Daoy (cell line): ENCODE measurements at regions not wholly inside any gene's neighbourhood (a gene's known extent, or its start where the extent isn't known, plus 50 kb on each side); places are given as distances from the start of the nearest gene placed in this dataset.
"Not testable (repeated sequence)": the region's sequence is repeated elsewhere in the genome, so short reads cannot be mapped to it uniquely, and the experiment has no call there.

ENCODE experiments used
- DNase-seq: peaks from one replicate; pipeline ENCODE4 v3.0.0-alpha.2; 2015; ENCODE audit warnings: low read depth

DNA sequence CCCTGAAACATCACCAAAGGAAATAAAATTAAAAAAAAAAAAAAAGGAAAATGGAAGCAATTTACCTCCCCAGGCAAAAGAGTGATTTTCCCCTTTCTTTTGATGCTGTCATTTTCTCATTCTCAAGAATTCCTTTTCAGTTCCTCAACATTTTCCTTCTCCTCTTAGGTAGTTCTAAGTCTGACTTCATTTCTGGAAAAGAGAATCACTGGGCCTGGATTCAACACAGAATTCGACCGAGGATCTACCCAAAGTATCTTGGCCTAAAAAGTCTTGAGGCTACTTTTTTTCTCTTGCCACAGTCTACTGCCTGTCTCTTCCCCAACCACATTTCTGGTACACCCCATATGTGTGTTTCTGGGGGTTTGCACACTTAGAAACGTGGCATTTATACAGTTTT is 717.8 kb upstream of the TBX3 start:
- DNase-seq: no peak

- no peak for DNase-seq
Measured at GRCh38 chr12:115400011-115400410, 716.0 kb upstream of the TBX3 start.

DNA sequence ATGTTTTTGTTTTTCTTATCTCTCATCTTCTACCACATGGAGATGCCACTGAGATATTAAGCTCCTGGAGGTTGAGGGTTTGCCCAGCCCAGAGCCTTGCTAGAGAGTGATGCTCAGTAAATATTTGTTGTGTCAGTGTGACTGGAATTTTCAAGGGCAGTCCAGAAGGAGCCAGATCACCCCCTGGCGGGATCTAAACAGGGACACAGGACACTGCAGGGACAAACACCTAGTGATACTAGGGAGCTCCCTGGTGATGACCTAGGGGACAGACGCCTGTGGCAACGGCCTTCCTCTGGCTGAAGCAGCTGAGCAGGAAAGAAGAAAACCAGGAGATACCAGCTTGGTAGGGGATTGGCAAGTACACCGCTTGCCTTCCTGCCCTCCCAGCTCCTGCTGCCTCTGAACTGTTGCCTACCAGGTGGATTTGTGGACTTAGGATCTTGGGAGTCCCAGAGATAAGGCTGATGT is 714.4 kb upstream of the TBX3 start:
- DNase-seq: peak; percentile 15

DNA sequence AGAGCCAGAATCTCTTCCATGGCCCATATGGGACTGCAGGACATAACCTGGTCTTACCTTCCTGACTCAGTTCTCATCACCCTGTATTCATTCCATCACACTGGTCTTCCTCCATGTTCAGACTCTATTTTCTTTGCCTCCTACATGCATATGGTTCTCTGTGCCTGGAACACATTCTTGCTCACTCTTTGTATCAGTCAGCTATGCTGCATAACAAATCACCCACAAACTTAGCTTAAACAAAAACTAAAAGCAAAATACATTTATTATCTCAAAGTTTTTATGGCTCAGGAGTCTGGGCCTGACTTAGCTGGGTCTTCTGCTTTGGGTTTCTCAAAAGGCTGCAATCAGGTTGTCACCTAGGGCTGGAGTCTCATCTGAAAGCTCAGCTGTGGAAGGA is 712.6 kb upstream of the TBX3 start:
- DNase-seq: no peak

- no peak for DNase-seq
Measured at GRCh38 chr12:115394496-115395220, 710.7 kb upstream of the TBX3 start.

GRCh38 chr12:115388139-115388538 is 704.2 kb upstream of the TBX3 start:
- DNase-seq: no peak

DNA sequence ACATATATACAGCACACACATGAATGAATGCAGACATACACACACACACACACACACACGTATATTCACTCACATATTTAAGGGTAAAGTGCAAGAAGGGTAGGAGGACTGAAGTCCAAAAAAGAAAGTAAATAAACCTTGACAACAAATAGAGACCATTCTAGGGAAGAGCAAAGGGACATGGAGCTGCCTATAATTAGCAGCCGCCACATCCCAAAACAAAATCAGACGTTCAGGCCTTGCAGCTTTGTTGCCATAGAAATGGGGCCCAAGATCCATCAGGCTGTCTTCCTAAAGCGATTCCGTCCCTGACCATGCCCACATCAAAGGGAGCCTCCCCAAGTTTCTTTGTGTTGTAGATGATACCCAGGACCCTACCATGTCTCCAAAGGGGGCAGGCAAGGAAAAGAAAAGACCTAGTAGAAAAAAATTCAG is 703.5 kb upstream of the TBX3 start:
- DNase-seq: no peak

- DNase-seq: no peak
Measured at GRCh38 chr12:115386946-115387345, 703.0 kb upstream of the TBX3 start.

- DNase-seq: no peak
Measured at GRCh38 chr12:115385141-115385540, 701.2 kb upstream of the TBX3 start.

GRCh38 chr12:115384391-115384790 is 700.4 kb upstream of the TBX3 start:
- DNase-seq: no peak

DNA sequence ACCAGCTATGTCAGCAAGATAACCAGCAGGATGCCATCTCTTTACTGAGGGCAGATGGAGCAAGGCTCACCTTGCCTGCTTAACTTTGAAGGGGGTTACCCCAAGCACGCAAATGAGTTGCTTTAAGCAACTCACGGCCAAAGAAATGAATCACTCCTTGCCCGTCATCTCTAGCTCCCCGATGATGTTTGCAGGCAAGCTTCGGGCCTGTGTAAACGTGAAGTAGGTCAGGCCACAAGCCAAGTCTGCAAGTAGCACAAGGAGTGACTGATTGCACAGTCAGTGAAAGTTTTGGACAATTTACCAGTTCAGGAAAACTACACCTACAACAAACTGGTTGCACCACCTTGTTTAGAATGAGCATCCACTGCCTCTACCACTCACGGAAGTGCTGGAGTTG is 699.7 kb upstream of the TBX3 start:
- peak; percentile 80 for DNase-seq

GRCh38 chr12:115382681-115383080 is 698.7 kb upstream of the TBX3 start:
- DNase-seq: no peak

DNA sequence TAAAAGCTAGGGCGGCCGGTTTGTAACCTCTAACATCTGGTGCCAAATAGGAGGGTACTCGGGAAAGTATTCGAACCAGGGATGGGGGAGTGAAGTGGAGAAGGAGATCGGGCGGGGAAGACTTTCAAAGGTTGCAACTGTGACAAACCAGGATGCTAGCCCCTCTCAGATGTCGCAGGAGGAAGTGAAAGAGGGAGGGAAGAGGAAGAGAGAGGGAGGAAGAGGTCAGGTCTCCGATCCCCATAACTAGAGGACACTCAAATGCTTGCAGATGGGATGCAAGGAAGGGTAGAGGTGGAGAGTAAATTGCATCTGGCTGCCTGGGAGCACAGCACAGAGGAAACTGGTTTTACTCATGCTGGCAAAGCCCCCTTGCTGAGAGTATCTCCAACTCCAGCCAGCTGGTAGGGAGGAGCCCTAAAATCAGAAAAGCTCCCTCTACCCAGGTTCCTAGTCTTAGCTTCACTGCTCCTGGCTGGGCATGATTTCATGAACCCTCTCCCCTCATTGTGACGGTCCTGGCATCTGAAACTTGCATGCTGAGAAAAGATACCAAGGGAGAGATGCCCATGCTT is 696.7 kb upstream of the TBX3 start:
- no peak for DNase-seq

GRCh38 chr12:115378291-115378690 is 694.3 kb upstream of the TBX3 start:
- no peak for DNase-seq

GRCh38 chr12:115377779-115378178 is 693.8 kb upstream of the TBX3 start:
- DNase-seq: no peak

GRCh38 chr12:115377230-115377629 is 693.3 kb upstream of the TBX3 start:
- no peak for DNase-seq

DNA sequence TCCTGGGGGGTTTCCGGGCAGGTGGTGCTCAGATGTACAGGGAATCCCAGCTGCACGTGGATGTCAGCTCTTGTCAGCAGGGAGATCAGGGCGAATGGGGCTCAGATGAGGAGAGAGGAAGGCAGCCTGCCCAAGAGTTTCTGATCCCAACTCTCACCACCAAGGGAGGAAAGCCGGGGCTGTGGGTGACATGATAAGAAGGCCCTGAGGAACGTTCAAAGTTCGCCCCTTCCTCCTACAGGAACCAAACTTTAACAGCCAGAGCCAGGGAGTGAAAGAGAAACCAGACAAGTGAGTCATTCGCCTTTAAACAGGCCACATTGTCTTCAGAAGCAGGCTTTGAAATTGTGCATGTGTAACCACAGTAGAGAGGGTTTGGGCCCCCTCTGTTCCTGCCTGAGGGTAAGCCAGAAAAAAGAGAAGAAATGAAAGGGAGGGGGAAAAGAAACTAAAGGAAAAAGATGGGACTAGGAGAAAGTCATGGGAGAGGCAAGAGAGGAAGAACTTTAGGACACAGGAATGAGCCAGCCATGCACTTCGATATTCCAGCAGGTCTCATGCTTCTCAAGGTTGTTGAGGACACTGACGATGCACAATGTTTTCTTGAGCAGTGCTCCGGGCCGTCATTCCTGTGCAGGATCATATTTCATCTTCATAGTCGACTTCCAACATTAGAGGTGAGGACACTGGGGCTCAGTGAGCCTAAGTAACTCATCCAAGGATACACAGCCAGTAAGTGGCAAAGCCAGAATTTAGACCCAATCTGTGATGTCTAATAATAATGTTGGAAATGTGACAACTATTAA is 691.4 kb upstream of the TBX3 start:
- peak; percentile 81 for DNase-seq

DNA sequence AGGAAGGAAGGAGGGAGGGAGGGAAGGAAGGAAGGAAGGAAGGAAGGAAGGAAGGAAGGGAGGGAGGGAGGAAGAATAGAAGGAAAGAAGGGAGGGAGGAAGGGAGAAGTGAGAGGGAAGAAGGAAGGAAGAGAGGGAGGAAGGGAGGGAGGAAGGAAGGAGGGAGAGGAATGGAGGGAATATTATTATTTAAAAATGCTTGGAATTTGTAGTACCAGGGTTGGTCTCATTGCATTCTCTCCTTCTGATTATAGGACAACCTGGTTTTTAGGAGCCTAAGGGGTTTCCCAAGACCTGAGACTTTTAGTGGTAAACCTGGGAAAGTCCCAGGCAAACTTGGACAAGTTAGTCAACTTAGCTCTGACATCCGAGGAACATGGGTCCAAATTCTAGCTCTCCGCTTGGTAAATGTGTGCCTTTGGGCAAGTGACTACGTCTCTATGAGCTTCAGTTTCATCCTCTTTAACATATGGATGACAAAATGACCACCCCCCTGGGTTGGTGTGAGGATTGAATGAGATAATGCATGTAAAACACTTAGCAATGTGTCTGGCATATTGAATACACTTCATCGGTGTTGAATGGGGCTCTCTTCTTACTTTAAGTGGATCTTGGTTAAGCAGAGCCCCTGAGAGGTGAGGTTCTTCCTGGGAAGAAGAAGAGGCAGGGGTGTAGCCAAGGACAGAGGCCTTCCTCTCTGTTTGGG is 690.7 kb upstream of the TBX3 start:
- peak; percentile 44 for DNase-seq

DNA sequence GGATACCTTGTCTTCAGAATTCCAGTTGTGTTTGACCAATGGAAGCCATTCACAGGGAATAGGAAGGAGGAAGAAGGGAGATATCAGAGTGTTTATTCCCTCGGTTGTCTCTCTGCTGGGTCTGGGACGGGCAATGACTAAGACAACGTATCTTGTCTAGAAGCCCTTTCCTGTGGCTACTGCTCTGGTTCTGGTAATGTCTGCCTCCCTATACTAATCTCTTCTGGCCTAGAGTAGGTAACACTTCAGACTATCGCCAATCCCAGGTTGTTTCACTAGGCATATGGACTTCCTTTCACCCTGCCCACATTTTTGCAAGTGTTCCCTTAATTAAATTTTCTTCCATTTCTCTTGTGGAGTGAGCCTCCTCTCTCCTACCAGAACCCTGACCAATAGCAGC is 687.7 kb upstream of the TBX3 start:
- no peak for DNase-seq

- no peak for DNase-seq
Measured at GRCh38 chr12:115370650-115371049, 686.7 kb upstream of the TBX3 start.

- no peak for DNase-seq
Measured at GRCh38 chr12:115370207-115370606, 686.2 kb upstream of the TBX3 start.

- DNase-seq: not testable (repeated sequence)
Measured at GRCh38 chr12:115366277-115366676, 682.3 kb upstream of the TBX3 start.
